ENCODE measurements at regions not wholly inside any gene's neighbourhood (a gene's known extent, or its start where the extent isn't known, plus 50 kb on each side); places are given as distances from the start of the nearest gene placed in this dataset.

DNA sequence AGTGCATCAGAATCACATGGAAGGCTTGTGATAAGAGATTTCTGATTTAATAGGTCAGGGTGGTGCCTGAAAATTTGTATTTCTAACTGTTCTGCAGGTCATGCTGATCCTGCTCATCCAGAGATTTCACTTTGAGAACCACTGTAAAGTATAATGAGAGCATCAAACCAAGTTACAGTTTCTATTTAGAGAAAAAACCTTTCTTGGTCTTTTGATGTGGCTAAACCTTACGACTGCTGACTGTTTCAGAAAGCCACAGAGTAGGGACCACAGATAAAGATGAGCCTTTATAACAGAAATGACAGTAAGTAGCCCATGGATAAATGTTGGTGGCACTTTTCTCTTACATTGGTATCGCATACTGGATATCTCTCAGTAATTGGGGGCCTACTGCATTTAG is 109.4 kb upstream of the FANCL start:
- ChIA-PET CTCF (no interaction called here), POLR2A (no interaction called here)
- peaks cover 3% of the 10 kb centered on the region for H3K27me3 Mint-ChIP-seq
- DNase-seq (no peak), ATAC-seq (ENCODE audit: low read depth) (no peak)
- Histone ChIP-seq H3K27ac (ENCODE audit: low read length in 2 of 2) (no peak overlapping the region), H3K9me3 (ENCODE audit: control extremely low read depth in 1 of 3, control insufficient read depth in 2 of 3, insufficient read depth in 1 of 3, low read length in 2 of 3) (no peaks in the 10 kb centered on the region), H3K9ac (ENCODE audit: low read length) (no peak overlapping the region), H2AFZ (ENCODE audit: insufficient read depth, low read depth, low read length, poor library complexity, severe bottlenecking) (no peak overlapping the region), H3K79me2 (ENCODE audit: control insufficient read depth, insufficient read depth, low read length) (no peaks in the 10 kb centered on the region), H4K20me1 (ENCODE audit: control insufficient read depth, insufficient read depth, low read length, poor library complexity, severe bottlenecking) (no peaks in the 10 kb centered on the region), H3K36me3 (replicated peaks in 1 of 2; ENCODE audit: control extremely low read depth in 1 of 2, control insufficient read depth in 1 of 2, extremely low read depth in 1 of 2, insufficient read depth in 2 of 2, low read length in 1 of 2) (no peaks in the 10 kb centered on the region), H3K4me1 (ENCODE audit: control insufficient read depth in 2 of 2, insufficient read depth in 2 of 2, low read length in 2 of 2) (no peaks in the 10 kb centered on the region), H3K4me3 (ENCODE audit: control extremely low read depth in 1 of 5, extremely low read depth in 1 of 5, insufficient read depth in 1 of 5, low read depth in 2 of 5, low read length in 4 of 5) (no peak overlapping the region), H3K27me3 (replicated peaks in 1 of 4; ENCODE audit: control extremely low read depth in 1 of 4, control insufficient read depth in 3 of 4, insufficient read depth in 4 of 4, low read length in 3 of 4) (no peaks in the 10 kb centered on the region), H3K4me2 (replicated peaks; ENCODE audit: low read depth, low read length, poor library complexity, severe bottlenecking) (no peak overlapping the region)
- TF ChIP-seq CTCF (IDR thresholded peaks at IDR 0.05): no peak
- no peak for TF ChIP-seq EZH2 (IDR thresholded peaks at IDR 0.05; ENCODE audit: borderline replicate concordance, insufficient read depth, low read depth, low read length, poor library complexity, severe bottlenecking)
- 0% methylated on average over 1 of the region's 2 CpGs for WGBS (ENCODE audit: insufficient coverage)
- H3K9me3 Mint-ChIP-seq (ENCODE audit: insufficient read depth): no peaks in the 10 kb centered on the region
- H3K27ac Mint-ChIP-seq: no peak overlapping the region
- H3K4me1 Mint-ChIP-seq: peaks cover 4% of the 10 kb centered on the region
- H3K4me3 Mint-ChIP-seq: no peak overlapping the region
- intact Hi-C loops (cut with micrococcal nuclease): no loop called here

GRCh38 chr2:58347810-58348209 is 106.7 kb upstream of the FANCL start:
- ChIA-PET POLR2A (no interaction called here), CTCF (no interaction called here)
- ATAC-seq (ENCODE audit: low read depth) (no peak), DNase-seq (no peak)
- Histone ChIP-seq H3K27me3 (replicated peaks in 1 of 4; ENCODE audit: control extremely low read depth in 1 of 4, control insufficient read depth in 3 of 4, insufficient read depth in 4 of 4, low read length in 3 of 4) (no peaks in the 10 kb centered on the region), H3K4me2 (replicated peaks; ENCODE audit: low read depth, low read length, poor library complexity, severe bottlenecking) (no peak overlapping the region), H3K27ac (ENCODE audit: low read length in 2 of 2) (no peak overlapping the region), H3K4me3 (ENCODE audit: control extremely low read depth in 1 of 5, extremely low read depth in 1 of 5, insufficient read depth in 1 of 5, low read depth in 2 of 5, low read length in 4 of 5) (no peak overlapping the region), H4K20me1 (ENCODE audit: control insufficient read depth, insufficient read depth, low read length, poor library complexity, severe bottlenecking) (no peaks in the 10 kb centered on the region), H3K9ac (ENCODE audit: low read length) (no peak overlapping the region), H3K4me1 (ENCODE audit: control insufficient read depth in 2 of 2, insufficient read depth in 2 of 2, low read length in 2 of 2) (no peaks in the 10 kb centered on the region), H3K9me3 (ENCODE audit: control extremely low read depth in 1 of 3, control insufficient read depth in 2 of 3, insufficient read depth in 1 of 3, low read length in 2 of 3) (no peaks in the 10 kb centered on the region), H3K79me2 (ENCODE audit: control insufficient read depth, insufficient read depth, low read length) (no peaks in the 10 kb centered on the region), H3K36me3 (replicated peaks in 1 of 2; ENCODE audit: control extremely low read depth in 1 of 2, control insufficient read depth in 1 of 2, extremely low read depth in 1 of 2, insufficient read depth in 2 of 2, low read length in 1 of 2) (no peaks in the 10 kb centered on the region), H2AFZ (ENCODE audit: insufficient read depth, low read depth, low read length, poor library complexity, severe bottlenecking) (no peak overlapping the region)
- no CpG with 5 or more reads among the region's 1 CpG for WGBS (ENCODE audit: insufficient coverage)
- Mint-ChIP-seq H3K4me1 (peaks cover 4% of the 10 kb centered on the region), H3K4me3 (no peak overlapping the region), H3K9me3 (ENCODE audit: insufficient read depth) (peaks cover under 1% of the 10 kb centered on the region), H3K27ac (no peak overlapping the region), H3K27me3 (peaks cover 12% of the 10 kb centered on the region)
- no peak for TF ChIP-seq CTCF (IDR thresholded peaks at IDR 0.05)
- no peak for TF ChIP-seq EZH2 (IDR thresholded peaks at IDR 0.05; ENCODE audit: borderline replicate concordance, insufficient read depth, low read depth, low read length, poor library complexity, severe bottlenecking)
- intact Hi-C loops (cut with micrococcal nuclease): no loop called here
